Stimulated activated naive CD4-positive, alpha-beta T cell (primary cell): ENCODE measurements at regions not wholly inside any gene's neighbourhood (a gene's known extent, or its start where the extent isn't known, plus 50 kb on each side); places are given as distances from the start of the nearest gene placed in this dataset.

Experiments used
- DNase-seq, 6 experiments: peaks; one replicate each; lab custom pipeline; 2025; lab: John Stamatoyannopoulos, UW

- no peak for DNase-seq
Observed at GRCh38 chr3:137204409-137204808, 246.6 kb downstream of the IL20RB start.

GRCh38 chr3:137205394-137206045, 247.7 kb downstream of the IL20RB start:
- no peak for DNase-seq

- DNase-seq: no peak
Observed at GRCh38 chr3:137207616-137208015, 249.8 kb downstream of the IL20RB start.

GRCh38 chr3:137217733-137218132, 259.9 kb downstream of the IL20RB start:
- no peak for DNase-seq

- DNase-seq: no peak
Observed at GRCh38 chr3:137219801-137220445, 262.1 kb downstream of the IL20RB start.

GRCh38 chr3:137222736-137223225, 265.0 kb downstream of the IL20RB start:
- DNase-seq: no peak

GRCh38 chr3:137224464-137224863, 266.7 kb downstream of the IL20RB start:
- no peak for DNase-seq

GRCh38 chr3:137242836-137243400, 285.1 kb downstream of the IL20RB start:
- DNase-seq: no peak

- no peak for DNase-seq
Observed at GRCh38 chr3:137246491-137246890, 288.7 kb downstream of the IL20RB start.

GRCh38 chr3:137249311-137249940, 291.6 kb downstream of the IL20RB start:
- DNase-seq: no peak

- DNase-seq: no peak
Observed at GRCh38 chr3:137259089-137259488, 301.3 kb downstream of the IL20RB start.

- no peak for DNase-seq
Observed at GRCh38 chr3:137259701-137260100, 301.9 kb downstream of the IL20RB start.

GRCh38 chr3:137264071-137264820, 306.5 kb downstream of the IL20RB start:
- DNase-seq: no peak

- no peak for DNase-seq
Observed at GRCh38 chr3:137264843-137265330, 307.1 kb downstream of the IL20RB start.

GRCh38 chr3:137282871-137283270, 325.1 kb downstream of the IL20RB start:
- DNase-seq: no peak

GRCh38 chr3:137285924-137286323, 328.1 kb downstream of the IL20RB start:
- DNase-seq: no peak

- no peak for DNase-seq
Observed at GRCh38 chr3:137293086-137293485, 335.3 kb downstream of the IL20RB start.

GRCh38 chr3:137294139-137294538, 336.4 kb downstream of the IL20RB start:
- DNase-seq: no peak

- DNase-seq: no peak
Observed at GRCh38 chr3:137294839-137295238, 337.1 kb downstream of the IL20RB start.

- no peak for DNase-seq
Observed at GRCh38 chr3:137295336-137295735, 337.6 kb downstream of the IL20RB start.

GRCh38 chr3:137296116-137296515, 338.3 kb downstream of the IL20RB start:
- DNase-seq: no peak

GRCh38 chr3:137297770-137298169, 340.0 kb downstream of the IL20RB start:
- no peak for DNase-seq
